Peyer's patch (tissue), 4 donors: ENCODE measurements at regions not wholly inside any gene's neighbourhood (a gene's known extent, or its start where the extent isn't known, plus 50 kb on each side); places are given as distances from the start of the nearest gene placed in this dataset.

Experiments
- DNase-seq, 3 donors: peaks; one replicate each; pipeline ENCODE4 v3.0.0-alpha.2; 2017 to 2019
- H3K27ac ChIP-seq, 4 donors: fragments of 200-600 bp; sonication (generic); one replicate each; pipeline ENCODE4 v1.5.1; 2016 to 2019
- H3K27me3 ChIP-seq, 2 donors: fragments of 200-600 bp; sonication (generic); one replicate each; pipeline ENCODE4 v1.5.1; 2019
- H3K36me3 ChIP-seq, 3 donors: fragments of 200-600 bp; sonication (generic); one replicate each; pipeline ENCODE4 v1.5.1; 2016 to 2019
- H3K4me1 ChIP-seq, 4 donors: fragments of 200-600 bp; sonication (generic); one replicate each; pipeline ENCODE4 v1.5.1; 2016 to 2019
- H3K4me3 ChIP-seq, 4 donors: fragments of 200-600 bp; sonication (generic); 1 replicate in 3 of 4; 2 replicates in 1 of 4; pipeline ENCODE4 v1.5.1; 2016 to 2019; ENCODE audit warnings: mild to moderate bottlenecking in 1 of 4
- H3K9me3 ChIP-seq, 4 donors: fragments of 200-600 bp; sonication (generic); one replicate each; pipeline ENCODE4 v1.5.1; 2016 to 2019; ENCODE audit warnings: mild to moderate bottlenecking in 1 of 4
- POLR2A ChIP-seq, 2 donors: fragments of 450-650 bp; IDR thresholded peaks; one replicate each; pipeline ENCODE4 v1.5.1; 2017; ENCODE audit warnings: antibody characterized with exemption in 2 of 2, mild to moderate bottlenecking in 2 of 2, moderate library complexity in 2 of 2
- TF ChIP-seq, protein P1 (sequence below), 6 experiments: fragments of 450-650 bp in 4 of 6; fragments of 200-600 bp in 2 of 6; sonication (generic) in 1 of 6; IDR thresholded peaks; one replicate each; pipeline ENCODE4 v1.5.1; 2017 to 2019; ENCODE audit warnings: antibody characterized with exemption in 6 of 6, mild to moderate bottlenecking in 3 of 6, moderate library complexity in 1 of 6

DNA sequence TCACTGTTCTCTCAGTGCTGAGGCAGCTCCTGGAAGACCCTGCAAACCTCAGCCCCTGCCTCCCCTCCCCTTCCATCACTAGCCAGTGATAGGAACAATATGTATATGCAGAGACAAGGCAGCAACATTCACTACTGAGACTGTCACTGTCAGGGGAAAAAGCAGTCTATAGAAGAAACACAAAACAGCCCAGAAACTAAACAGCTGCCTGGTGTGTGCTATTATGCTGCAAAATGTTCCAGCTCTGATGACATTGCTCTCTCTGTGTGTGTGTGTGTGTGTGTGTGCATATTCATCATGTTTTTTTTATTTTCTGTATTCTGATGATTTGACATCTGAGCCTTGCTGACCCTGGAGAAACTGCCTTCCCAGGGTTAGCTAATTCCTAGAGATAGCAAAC is 147.2 kb downstream of the SPATA18 start:
- Histone ChIP-seq H3K27ac (no peak overlapping the region), H3K9me3 (no peaks in the 10 kb centered on the region), H3K4me1 (no peaks in the 10 kb centered on the region), H3K27me3 (no peaks in the 10 kb centered on the region), H3K4me3 (no peak overlapping the region), H3K36me3 (no peaks in the 10 kb centered on the region)
- no peak for DNase-seq
- TF ChIP-seq, protein P1, sequence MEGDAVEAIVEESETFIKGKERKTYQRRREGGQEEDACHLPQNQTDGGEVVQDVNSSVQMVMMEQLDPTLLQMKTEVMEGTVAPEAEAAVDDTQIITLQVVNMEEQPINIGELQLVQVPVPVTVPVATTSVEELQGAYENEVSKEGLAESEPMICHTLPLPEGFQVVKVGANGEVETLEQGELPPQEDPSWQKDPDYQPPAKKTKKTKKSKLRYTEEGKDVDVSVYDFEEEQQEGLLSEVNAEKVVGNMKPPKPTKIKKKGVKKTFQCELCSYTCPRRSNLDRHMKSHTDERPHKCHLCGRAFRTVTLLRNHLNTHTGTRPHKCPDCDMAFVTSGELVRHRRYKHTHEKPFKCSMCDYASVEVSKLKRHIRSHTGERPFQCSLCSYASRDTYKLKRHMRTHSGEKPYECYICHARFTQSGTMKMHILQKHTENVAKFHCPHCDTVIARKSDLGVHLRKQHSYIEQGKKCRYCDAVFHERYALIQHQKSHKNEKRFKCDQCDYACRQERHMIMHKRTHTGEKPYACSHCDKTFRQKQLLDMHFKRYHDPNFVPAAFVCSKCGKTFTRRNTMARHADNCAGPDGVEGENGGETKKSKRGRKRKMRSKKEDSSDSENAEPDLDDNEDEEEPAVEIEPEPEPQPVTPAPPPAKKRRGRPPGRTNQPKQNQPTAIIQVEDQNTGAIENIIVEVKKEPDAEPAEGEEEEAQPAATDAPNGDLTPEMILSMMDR (IDR thresholded peaks at IDR 0.05) = no peak
- TF ChIP-seq POLR2A (IDR thresholded peaks at IDR 0.05) = no peak

DNA sequence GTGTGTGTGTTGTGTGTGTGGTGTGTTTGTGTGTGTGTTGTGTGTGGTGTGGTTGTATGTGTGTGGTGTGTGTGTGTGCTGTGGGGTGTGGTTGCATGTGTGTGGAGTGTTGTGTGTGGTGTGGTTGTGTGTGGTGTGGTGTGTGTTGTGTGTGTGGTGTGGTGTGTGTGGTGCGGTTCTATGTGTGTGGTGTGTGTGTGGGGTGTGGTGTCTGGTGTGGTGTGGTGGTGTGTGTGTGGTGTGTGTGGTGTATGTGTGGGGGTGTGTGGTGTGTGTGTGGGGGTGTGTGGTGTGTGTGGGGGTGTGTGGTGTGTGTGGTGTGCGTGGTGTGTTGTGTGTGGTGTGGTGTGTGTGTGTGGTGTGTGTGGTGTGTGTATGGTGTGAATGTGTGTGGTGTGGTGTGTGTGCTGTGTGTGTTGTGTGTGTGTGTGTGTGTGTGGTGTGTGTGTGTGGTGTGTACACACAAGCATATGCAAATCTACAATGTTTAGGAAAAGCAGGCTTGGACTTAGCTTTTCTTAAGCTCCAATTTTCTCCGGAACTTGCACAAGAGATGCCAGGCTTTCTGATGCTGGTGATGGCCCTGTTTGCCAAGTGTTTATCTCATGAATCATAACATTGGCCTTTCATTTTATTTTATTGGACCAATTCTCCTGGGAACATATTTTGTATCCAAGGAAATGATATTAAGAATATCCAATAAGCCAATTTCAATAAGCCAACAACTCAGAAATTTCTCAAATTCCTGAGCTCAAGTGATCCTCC is 148.7 kb downstream of the SPATA18 start:
- no peak for DNase-seq
- H3K36me3 ChIP-seq = no peaks in the 10 kb centered on the region
- H3K4me3 ChIP-seq = no peak overlapping the region
- no peak overlapping the region for H3K27ac ChIP-seq
- no peaks in the 10 kb centered on the region for H3K9me3 ChIP-seq
- TF ChIP-seq, protein P1 (IDR thresholded peaks at IDR 0.05) = no peak
- no peak for TF ChIP-seq POLR2A (IDR thresholded peaks at IDR 0.05)
- H3K4me1 ChIP-seq = no peaks in the 10 kb centered on the region
- no peaks in the 10 kb centered on the region for H3K27me3 ChIP-seq

DNA sequence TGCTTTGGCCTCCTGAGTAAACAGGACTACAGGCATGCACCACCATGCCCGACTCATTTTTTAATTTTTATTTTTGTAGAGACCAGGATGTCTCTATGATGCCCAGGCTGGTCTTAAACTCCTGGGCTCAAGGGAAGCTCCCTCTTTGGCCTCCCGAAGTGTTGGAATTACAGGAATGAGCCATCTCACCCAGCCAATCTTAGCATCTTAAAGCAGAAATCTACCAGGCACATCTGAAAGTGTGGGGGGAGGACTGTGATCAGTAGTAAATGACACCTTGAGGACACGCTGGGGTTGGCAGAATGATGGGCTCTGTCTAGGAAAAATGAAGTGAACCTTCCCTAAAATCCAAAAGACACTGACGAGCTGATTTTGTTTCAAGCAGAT is 149.2 kb downstream of the SPATA18 start:
- Histone ChIP-seq H3K4me1 (no peaks in the 10 kb centered on the region), H3K36me3 (no peaks in the 10 kb centered on the region), H3K4me3 (no peak overlapping the region), H3K27ac (no peak overlapping the region), H3K9me3 (no peaks in the 10 kb centered on the region), H3K27me3 (no peaks in the 10 kb centered on the region)
- DNase-seq = no peak
- no peak for TF ChIP-seq POLR2A (IDR thresholded peaks at IDR 0.05)

DNA sequence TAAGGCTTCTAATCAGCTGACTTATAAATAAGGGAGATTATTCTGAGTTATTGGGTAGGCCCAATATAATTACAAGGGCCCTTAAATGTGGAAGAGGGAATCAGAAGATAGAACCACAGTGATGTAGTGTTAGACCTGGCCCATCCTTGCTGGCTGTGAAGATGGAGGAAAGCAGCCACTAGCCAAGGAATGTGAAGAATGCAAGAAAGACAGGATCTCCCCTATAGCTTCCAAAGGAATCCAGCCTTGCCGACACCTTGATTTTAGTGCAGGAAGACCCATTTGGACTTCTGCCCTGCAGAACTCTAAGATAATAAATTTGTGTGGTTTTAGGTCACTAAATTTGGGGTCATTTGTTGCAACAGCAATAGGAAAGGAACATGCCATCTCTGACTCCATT is 150.6 kb downstream of the SPATA18 start:
- H3K9me3 ChIP-seq = no peaks in the 10 kb centered on the region
- no peaks in the 10 kb centered on the region for H3K27me3 ChIP-seq
- H3K27ac ChIP-seq = no peak overlapping the region
- H3K4me3 ChIP-seq = no peak overlapping the region
- DNase-seq = no peak
- TF ChIP-seq, protein P1 (IDR thresholded peaks at IDR 0.05) = no peak
- no peak for TF ChIP-seq POLR2A (IDR thresholded peaks at IDR 0.05)
- no peaks in the 10 kb centered on the region for H3K4me1 ChIP-seq
- no peaks in the 10 kb centered on the region for H3K36me3 ChIP-seq

DNA sequence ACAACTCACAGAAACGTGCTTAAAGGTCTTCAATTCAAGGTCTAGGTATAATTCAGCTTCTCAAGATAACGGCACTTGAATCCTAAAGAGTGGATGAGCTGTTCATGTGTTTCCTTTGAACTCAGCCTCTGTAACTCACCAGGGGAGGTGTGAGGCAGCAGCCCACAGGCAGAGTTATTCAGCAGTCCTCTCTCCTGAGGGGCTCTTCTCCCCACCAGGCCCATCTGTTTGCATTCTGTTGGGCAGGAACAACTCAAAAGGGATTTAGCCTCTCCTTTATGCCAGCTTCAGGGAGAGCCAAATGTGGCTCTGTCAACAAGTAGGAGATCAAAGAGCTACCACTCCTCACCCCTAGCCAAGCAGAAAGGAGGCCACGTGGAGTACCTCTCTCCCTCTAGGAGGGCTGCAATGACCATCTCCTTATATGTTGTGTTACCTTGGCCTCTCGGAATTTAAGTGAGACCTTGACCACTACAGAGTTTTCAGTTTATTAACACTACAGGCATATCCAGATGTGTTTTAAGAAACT is 151.2 kb downstream of the SPATA18 start:
- H3K9me3 ChIP-seq = no peaks in the 10 kb centered on the region
- no peaks in the 10 kb centered on the region for H3K36me3 ChIP-seq
- H3K27me3 ChIP-seq = no peaks in the 10 kb centered on the region
- no peak overlapping the region for H3K27ac ChIP-seq
- DNase-seq = no peak
- no peak overlapping the region for H3K4me3 ChIP-seq
- H3K4me1 ChIP-seq = no peaks in the 10 kb centered on the region
- no peak for TF ChIP-seq POLR2A (IDR thresholded peaks at IDR 0.05)
- TF ChIP-seq, protein P1 (IDR thresholded peaks at IDR 0.05) = no peak

DNA sequence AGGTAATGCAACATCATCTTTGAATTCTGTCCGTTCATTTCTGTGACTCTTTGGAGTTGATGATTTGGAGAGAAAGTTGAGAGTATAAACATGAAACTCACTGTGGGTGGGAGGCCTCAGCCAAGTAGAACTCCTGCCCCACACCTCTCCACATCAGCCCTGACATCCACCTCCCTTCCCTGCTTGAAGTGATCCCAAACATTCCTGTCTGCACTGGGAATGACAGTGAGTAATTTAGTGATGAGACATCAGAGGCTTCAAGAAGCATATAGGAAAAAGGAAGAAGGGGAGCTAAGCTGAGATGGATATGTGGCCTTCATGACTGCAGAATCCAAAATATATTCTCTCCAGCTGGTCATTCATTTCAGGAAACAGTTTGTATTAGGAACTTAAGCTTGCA is 151.8 kb downstream of the SPATA18 start:
- Histone ChIP-seq H3K27ac (no peak overlapping the region), H3K4me1 (no peaks in the 10 kb centered on the region), H3K4me3 (no peak overlapping the region), H3K36me3 (no peaks in the 10 kb centered on the region), H3K9me3 (no peaks in the 10 kb centered on the region), H3K27me3 (no peaks in the 10 kb centered on the region)
- TF ChIP-seq, protein P1 (IDR thresholded peaks at IDR 0.05) = no peak
- TF ChIP-seq POLR2A (IDR thresholded peaks at IDR 0.05) = no peak
- DNase-seq = no peak
